ENCODE measurements at regions not wholly inside any gene's neighbourhood (a gene's known extent, or its start where the extent isn't known, plus 50 kb on each side); places are given as distances from the start of the nearest gene placed in this dataset.

DNA sequence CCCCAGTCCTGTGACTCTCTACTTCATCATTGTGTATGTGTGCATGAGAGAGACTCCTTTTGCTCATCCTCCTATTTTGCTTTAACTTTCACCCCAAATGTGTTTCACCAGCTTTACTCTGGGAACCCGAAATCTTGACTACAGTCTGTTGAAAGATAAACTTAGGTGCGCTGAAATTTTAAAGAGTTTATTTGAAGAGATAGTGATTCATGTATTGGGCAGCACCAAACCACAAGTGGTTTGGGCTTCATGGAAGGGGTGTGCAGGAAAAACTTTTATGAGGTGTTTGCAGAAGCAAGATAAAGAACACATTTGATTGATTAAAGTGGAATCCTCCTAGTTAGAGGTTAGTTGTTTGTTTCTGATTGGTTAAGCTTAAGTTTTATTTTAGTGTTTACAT is 50.8 kb upstream of the RFC3 start:
- no peak for DNase-seq
- no peaks in the 10 kb centered on the region for H3K9me3 ChIP-seq (replicated peaks)
- H3K27ac ChIP-seq, result no peak overlapping the region
- H3K27me3 ChIP-seq, result no peaks in the 10 kb centered on the region
- peaks cover under 1% of the 10 kb centered on the region; the same call in 1 of the 2 replicates for H3K4me1 ChIP-seq
- H3K4me3 ChIP-seq, result no peak overlapping the region
- H3K36me3 ChIP-seq, result no peaks in the 10 kb centered on the region
